Astrocyte (in vitro differentiated cells and primary cell): ENCODE measurements at regions not wholly inside any gene's neighbourhood (a gene's known extent, or its start where the extent isn't known, plus 50 kb on each side); places are given as distances from the start of the nearest gene placed in this dataset.

Experiments used
- DNase-seq: peaks from one replicate; pipeline ENCODE4 v3.0.0-alpha.2; 2010; ENCODE audit warnings: low read depth
- FAIRE-seq: peaks from 2 replicates; lab custom pipeline; 2011; peaks lifted over from hg19 to GRCh38; lab: Jason Lieb, UNC
- H2AFZ ChIP-seq: 2 replicates; pipeline ENCODE4 v1.6.0; 2012; ENCODE audit warnings: low read depth, low read length, inconsistent platforms
- H3K27ac ChIP-seq: 2 replicates; pipeline ENCODE4 v1.5.1; 2011; ENCODE audit warnings: low read depth, low read length, inconsistent platforms
- H3K27me3 ChIP-seq: 2 replicates; pipeline ENCODE4 v1.6.0; 2011; ENCODE audit warnings: low read length, inconsistent platforms; ENCODE audit not compliant: insufficient read depth
- H3K36me3 ChIP-seq: 2 replicates; pipeline ENCODE4 v1.5.1; 2011; ENCODE audit warnings: low read length, inconsistent platforms; ENCODE audit not compliant: insufficient read depth
- H3K4me1 ChIP-seq: 2 replicates; pipeline ENCODE4 v1.5.1; 2011; ENCODE audit warnings: low read length, inconsistent platforms; ENCODE audit not compliant: insufficient read depth
- H3K4me2 ChIP-seq: 2 replicates; pipeline ENCODE4 v1.6.0; 2012; ENCODE audit warnings: low read length, inconsistent platforms
- H3K4me3 ChIP-seq: 2 replicates; pipeline ENCODE4 v1.5.1; 2011; ENCODE audit warnings: low read depth, mild to moderate bottlenecking, low read length, inconsistent platforms; ENCODE audit not compliant: insufficient read depth
- H3K79me2 ChIP-seq: 2 replicates; pipeline ENCODE4 v1.6.0; 2012; ENCODE audit warnings: mild to moderate bottlenecking, low read length, inconsistent platforms; ENCODE audit not compliant: insufficient read depth
- H3K9ac ChIP-seq: 2 replicates; pipeline ENCODE4 v1.6.0; 2012; ENCODE audit warnings: mild to moderate bottlenecking, low read length, inconsistent platforms
- H3K9me3 ChIP-seq: 2 replicates; pipeline ENCODE4 v1.5.1; 2012; ENCODE audit warnings: low read depth, mild to moderate bottlenecking, low read length, inconsistent platforms; ENCODE audit not compliant: insufficient read depth
- H4K20me1 ChIP-seq: 2 replicates; pipeline ENCODE4 v1.6.0; 2012; ENCODE audit warnings: low read length, inconsistent platforms; ENCODE audit not compliant: insufficient read depth
- H3K27ac Mint-ChIP-seq: one replicate; pipeline ENCODE4 v1.8.0; 2021; ENCODE audit warnings: mild to moderate bottlenecking, mixed read lengths; ENCODE audit not compliant: unreplicated experiment
- H3K27me3 Mint-ChIP-seq: one replicate; pipeline ENCODE4 v1.8.0; 2021; ENCODE audit warnings: low read depth, mixed read lengths; ENCODE audit not compliant: unreplicated experiment
- H3K36me3 Mint-ChIP-seq: one replicate; pipeline ENCODE4 v1.8.0; 2021; ENCODE audit warnings: low read depth, mixed read lengths; ENCODE audit not compliant: unreplicated experiment
- H3K4me1 Mint-ChIP-seq: one replicate; pipeline ENCODE4 v1.8.0; 2021; ENCODE audit warnings: low read depth, mixed read lengths; ENCODE audit not compliant: unreplicated experiment
- H3K4me3 Mint-ChIP-seq: one replicate; pipeline ENCODE4 v1.8.0; 2021; ENCODE audit warnings: mild to moderate bottlenecking, moderate library complexity, mixed read lengths; ENCODE audit not compliant: unreplicated experiment
- H3K9me3 Mint-ChIP-seq: one replicate; pipeline ENCODE4 v1.8.0; 2021; ENCODE audit warnings: mild to moderate bottlenecking, mixed read lengths; ENCODE audit not compliant: unreplicated experiment
- EZH2 ChIP-seq: IDR thresholded peaks from 2 replicates; pipeline ENCODE4 v1.6.1; 2012; ENCODE audit warnings: mild to moderate bottlenecking, low read length, inconsistent platforms; ENCODE audit not compliant: insufficient read depth
- TF ChIP-seq, protein P1 (sequence below): IDR thresholded peaks from 2 replicates; pipeline ENCODE4 v1.5.1; 2011; ENCODE audit warnings: low read depth, mild to moderate bottlenecking, inconsistent platforms, low read length, moderate library complexity; ENCODE audit not compliant: insufficient read depth

DNA sequence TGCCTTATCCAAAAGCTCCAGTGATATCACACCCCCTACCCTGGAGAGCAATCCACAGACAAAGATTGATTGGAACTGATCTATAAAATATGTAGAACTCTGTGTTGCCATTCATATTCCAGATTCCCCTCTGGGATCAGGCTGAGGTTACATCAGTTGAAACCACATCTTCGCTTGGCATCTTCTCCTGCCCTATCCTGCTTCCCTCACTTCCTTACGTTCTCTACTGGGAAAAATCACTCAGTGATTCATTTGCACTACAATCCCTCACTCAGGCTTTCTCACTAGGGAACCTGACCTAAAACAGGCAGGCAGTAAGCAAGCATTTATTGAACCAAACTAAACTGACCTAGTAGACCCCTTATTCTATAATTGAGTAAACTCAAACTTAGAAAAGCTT is 111.7 kb downstream of the ESM1 start:
- Mint-ChIP-seq H3K9me3 (no peaks in the 10 kb centered on the region), H3K4me3 (no peak overlapping the region), H3K4me1 (no peaks in the 10 kb centered on the region), H3K36me3 (no peaks in the 10 kb centered on the region), H3K27ac (no peak overlapping the region), H3K27me3 (peaks cover 24% of the 10 kb centered on the region)
- Histone ChIP-seq H3K9me3 (no peaks in the 10 kb centered on the region), H4K20me1 (no peaks in the 10 kb centered on the region), H3K27me3 (peaks cover 6% of the 10 kb centered on the region), H3K79me2 (no peaks in the 10 kb centered on the region), H3K36me3 (no peaks in the 10 kb centered on the region), H3K4me2 (no peak overlapping the region), H3K4me1 (no peaks in the 10 kb centered on the region), H2AFZ (no peak overlapping the region), H3K27ac (no peak overlapping the region), H3K4me3 (no peak overlapping the region), H3K9ac (no peak overlapping the region)
- FAIRE-seq (no peak), DNase-seq (peak; percentile 56)
- TF ChIP-seq EZH2: no peak
- TF ChIP-seq, protein P1, sequence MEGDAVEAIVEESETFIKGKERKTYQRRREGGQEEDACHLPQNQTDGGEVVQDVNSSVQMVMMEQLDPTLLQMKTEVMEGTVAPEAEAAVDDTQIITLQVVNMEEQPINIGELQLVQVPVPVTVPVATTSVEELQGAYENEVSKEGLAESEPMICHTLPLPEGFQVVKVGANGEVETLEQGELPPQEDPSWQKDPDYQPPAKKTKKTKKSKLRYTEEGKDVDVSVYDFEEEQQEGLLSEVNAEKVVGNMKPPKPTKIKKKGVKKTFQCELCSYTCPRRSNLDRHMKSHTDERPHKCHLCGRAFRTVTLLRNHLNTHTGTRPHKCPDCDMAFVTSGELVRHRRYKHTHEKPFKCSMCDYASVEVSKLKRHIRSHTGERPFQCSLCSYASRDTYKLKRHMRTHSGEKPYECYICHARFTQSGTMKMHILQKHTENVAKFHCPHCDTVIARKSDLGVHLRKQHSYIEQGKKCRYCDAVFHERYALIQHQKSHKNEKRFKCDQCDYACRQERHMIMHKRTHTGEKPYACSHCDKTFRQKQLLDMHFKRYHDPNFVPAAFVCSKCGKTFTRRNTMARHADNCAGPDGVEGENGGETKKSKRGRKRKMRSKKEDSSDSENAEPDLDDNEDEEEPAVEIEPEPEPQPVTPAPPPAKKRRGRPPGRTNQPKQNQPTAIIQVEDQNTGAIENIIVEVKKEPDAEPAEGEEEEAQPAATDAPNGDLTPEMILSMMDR: no peak

DNA sequence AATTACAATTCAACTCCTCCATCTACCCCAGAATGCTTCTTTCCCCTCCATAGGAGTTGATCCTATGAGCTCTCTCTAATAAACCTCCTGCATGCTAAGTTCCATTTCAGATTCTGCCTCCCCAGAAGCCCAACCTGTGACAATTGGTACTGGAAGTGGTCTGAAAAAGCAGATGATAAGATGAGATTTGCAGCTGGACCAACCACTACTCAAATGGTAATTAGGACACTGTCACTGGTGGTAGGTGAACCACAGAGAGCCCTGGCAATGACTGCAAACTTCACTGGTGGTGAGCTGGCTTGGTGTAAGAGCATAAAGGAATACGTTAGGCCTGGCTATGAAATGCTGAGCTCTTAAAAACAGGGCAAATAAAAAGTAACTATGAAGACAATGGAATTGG is 112.6 kb downstream of the ESM1 start:
- no peak for TF ChIP-seq EZH2
- TF ChIP-seq, protein P1: no peak
- DNase-seq (no peak), FAIRE-seq (no peak)
- Histone ChIP-seq H3K4me2 (no peak overlapping the region), H3K4me1 (no peaks in the 10 kb centered on the region), H3K9me3 (no peaks in the 10 kb centered on the region), H3K36me3 (no peaks in the 10 kb centered on the region), H3K79me2 (no peaks in the 10 kb centered on the region), H3K4me3 (no peak overlapping the region), H3K9ac (no peak overlapping the region), H4K20me1 (no peaks in the 10 kb centered on the region), H3K27me3 (peaks cover 6% of the 10 kb centered on the region), H3K27ac (no peak overlapping the region), H2AFZ (no peak overlapping the region)
- Mint-ChIP-seq H3K4me3 (no peak overlapping the region), H3K27ac (no peak overlapping the region), H3K36me3 (no peaks in the 10 kb centered on the region), H3K27me3 (peaks cover 24% of the 10 kb centered on the region), H3K4me1 (no peaks in the 10 kb centered on the region), H3K9me3 (no peaks in the 10 kb centered on the region)

- Histone ChIP-seq H3K36me3 (no peaks in the 10 kb centered on the region), H3K27ac (no peak overlapping the region), H4K20me1 (no peaks in the 10 kb centered on the region), H3K27me3 (peaks cover 6% of the 10 kb centered on the region), H3K9me3 (no peaks in the 10 kb centered on the region), H3K79me2 (no peaks in the 10 kb centered on the region), H3K4me3 (no peak overlapping the region), H3K4me1 (peaks cover 3% of the 10 kb centered on the region), H3K9ac (no peak overlapping the region), H2AFZ (no peak overlapping the region), H3K4me2 (no peak overlapping the region)
- H3K9me3 Mint-ChIP-seq: no peaks in the 10 kb centered on the region
- TF ChIP-seq EZH2: no peak
- TF ChIP-seq, protein P1: no peak
- no peaks in the 10 kb centered on the region for H3K4me1 Mint-ChIP-seq
- no peak overlapping the region for H3K4me3 Mint-ChIP-seq
- FAIRE-seq (no peak), DNase-seq (peak; percentile 49)
- H3K36me3 Mint-ChIP-seq: no peaks in the 10 kb centered on the region
- H3K27me3 Mint-ChIP-seq: peaks cover 24% of the 10 kb centered on the region
- H3K27ac Mint-ChIP-seq: no peak overlapping the region
These were observed 115.1 kb downstream of the ESM1 start for GRCh38 chr5:54870271-54870670.
